Fibroblast of lung (primary cell): ENCODE measurements at regions not wholly inside any gene's neighbourhood (a gene's known extent, or its start where the extent isn't known, plus 50 kb on each side); places are given as distances from the start of the nearest gene placed in this dataset.

Experiments
- EZH2 ChIP-seq: IDR thresholded peaks from 2 replicates; pipeline ENCODE4 v1.5.1; 2012; ENCODE audit warnings: low read length, control low read depth, mild to moderate bottlenecking; ENCODE audit errors: missing control alignments
- TF ChIP-seq, protein P1 (sequence below), 2 donors: IDR thresholded peaks in 1 of 2; conservative IDR thresholded peaks in 1 of 2; 1 replicate in 1 of 2; 2 replicates in 1 of 2; pipeline ENCODE4 v1.5.1; 2011 to 2012; ENCODE audit warnings: low read length in 2 of 2, control low read depth in 1 of 2, inconsistent platforms in 1 of 2, low read depth in 1 of 2, mild to moderate bottlenecking in 1 of 2

DNA sequence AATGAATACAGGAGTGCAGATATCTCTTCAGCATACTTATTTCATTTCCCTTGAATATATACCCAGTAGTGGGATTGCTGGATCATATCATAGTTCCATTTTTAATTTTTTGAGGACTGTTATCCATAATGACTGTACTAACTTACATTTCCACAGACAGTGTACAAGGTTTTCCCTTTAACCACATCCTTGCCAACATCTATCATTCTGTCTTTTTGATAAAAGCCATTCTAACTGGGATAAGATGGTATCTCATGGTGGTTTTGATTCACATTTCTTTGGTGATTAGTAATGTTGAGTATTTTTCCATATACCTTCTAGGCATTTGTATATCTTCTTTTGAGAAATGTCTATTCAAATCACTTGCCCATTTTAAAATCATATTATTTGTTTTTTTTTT is 325.2 kb downstream of the CYP26B1 start:
- TF ChIP-seq, protein P1, sequence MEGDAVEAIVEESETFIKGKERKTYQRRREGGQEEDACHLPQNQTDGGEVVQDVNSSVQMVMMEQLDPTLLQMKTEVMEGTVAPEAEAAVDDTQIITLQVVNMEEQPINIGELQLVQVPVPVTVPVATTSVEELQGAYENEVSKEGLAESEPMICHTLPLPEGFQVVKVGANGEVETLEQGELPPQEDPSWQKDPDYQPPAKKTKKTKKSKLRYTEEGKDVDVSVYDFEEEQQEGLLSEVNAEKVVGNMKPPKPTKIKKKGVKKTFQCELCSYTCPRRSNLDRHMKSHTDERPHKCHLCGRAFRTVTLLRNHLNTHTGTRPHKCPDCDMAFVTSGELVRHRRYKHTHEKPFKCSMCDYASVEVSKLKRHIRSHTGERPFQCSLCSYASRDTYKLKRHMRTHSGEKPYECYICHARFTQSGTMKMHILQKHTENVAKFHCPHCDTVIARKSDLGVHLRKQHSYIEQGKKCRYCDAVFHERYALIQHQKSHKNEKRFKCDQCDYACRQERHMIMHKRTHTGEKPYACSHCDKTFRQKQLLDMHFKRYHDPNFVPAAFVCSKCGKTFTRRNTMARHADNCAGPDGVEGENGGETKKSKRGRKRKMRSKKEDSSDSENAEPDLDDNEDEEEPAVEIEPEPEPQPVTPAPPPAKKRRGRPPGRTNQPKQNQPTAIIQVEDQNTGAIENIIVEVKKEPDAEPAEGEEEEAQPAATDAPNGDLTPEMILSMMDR (conservative IDR thresholded peaks at IDR 0.05 in 1 of 2, IDR thresholded peaks at IDR 0.05 in 1 of 2; ENCODE audit: low read depth in 1 of 2, low read length in 2 of 2): no peak
- no peak for TF ChIP-seq EZH2
